GM12878 (cell line): ENCODE measurements at regions not wholly inside any gene's neighbourhood (a gene's known extent, or its start where the extent isn't known, plus 50 kb on each side); places are given as distances from the start of the nearest gene placed in this dataset.

Experiments used
- EGR1 ChIP-seq, 2 experiments: IDR thresholded peaks; 1 replicate in 1 of 2; 2 replicates in 1 of 2; pipeline ENCODE4 v1.6.1; 2011 to 2012; ENCODE audit warnings: low read depth in 2 of 2, low read length in 2 of 2, borderline replicate concordance in 1 of 2, mild to moderate bottlenecking in 1 of 2, moderate library complexity in 1 of 2
- EP300 ChIP-seq, 2 experiments: fragments of 150-350 bp in 1 of 2; IDR thresholded peaks; 2 replicates each; pipeline ENCODE4 v1.6.1; 2011 to 2012; ENCODE audit warnings: low read depth in 2 of 2, low read length in 2 of 2, borderline replicate concordance in 1 of 2, improper control_type of control experiment in 1 of 2, inconsistent platforms in 1 of 2; ENCODE audit not compliant: control insufficient read depth in 1 of 2
- KDM1A ChIP-seq: fragments of 200-600 bp; sonication (generic); IDR thresholded peaks from 2 replicates; pipeline ENCODE4 v1.6.1; 2016; ENCODE audit warnings: borderline replicate concordance
- MTA3 ChIP-seq: IDR thresholded peaks from 2 replicates; pipeline ENCODE4 v1.6.1; 2012; ENCODE audit warnings: low read length, inconsistent platforms, borderline replicate concordance
- SMC3 ChIP-seq: IDR thresholded peaks from 2 replicates; pipeline ENCODE4 v1.6.1; 2011; ENCODE audit warnings: low read length, improper control_type of control experiment, borderline replicate concordance
- TF ChIP-seq, protein P1 (sequence below): IDR thresholded peaks from 2 replicates; pipeline ENCODE4 v1.6.1; 2011; ENCODE audit warnings: low read depth, mild to moderate bottlenecking, low read length, moderate library complexity, borderline replicate concordance; ENCODE audit errors: extremely low read depth

DNA sequence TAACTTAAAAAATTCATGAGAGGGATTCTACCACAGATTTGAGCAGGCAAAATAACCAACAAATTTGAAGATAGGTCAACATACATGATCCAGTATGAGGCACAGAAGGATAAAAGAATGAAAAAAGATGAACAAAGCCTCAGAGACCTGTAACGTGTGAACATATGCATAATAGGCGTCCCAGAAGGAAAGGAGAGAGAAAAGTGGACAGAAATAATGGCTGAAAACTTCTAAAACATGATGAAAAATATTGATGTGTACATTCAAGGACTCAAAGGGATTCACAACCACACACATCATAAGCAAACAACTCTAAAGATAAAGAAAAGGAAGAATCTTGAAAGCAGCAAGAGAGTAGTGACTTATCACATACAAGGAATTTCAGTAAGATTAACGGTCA lies 100.1 kb upstream of the PARD3B start:
- no peak for TF ChIP-seq KDM1A
- no peak for TF ChIP-seq SMC3
- TF ChIP-seq, protein P1, sequence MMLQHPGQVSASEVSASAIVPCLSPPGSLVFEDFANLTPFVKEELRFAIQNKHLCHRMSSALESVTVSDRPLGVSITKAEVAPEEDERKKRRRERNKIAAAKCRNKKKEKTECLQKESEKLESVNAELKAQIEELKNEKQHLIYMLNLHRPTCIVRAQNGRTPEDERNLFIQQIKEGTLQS: no peak
- no peak for TF ChIP-seq EP300 (IDR thresholded peaks at IDR 0.05; ENCODE audit: borderline replicate concordance in 1 of 2, control insufficient read depth in 1 of 2, low read depth in 2 of 2, low read length in 2 of 2)
- no peak for TF ChIP-seq EGR1 (IDR thresholded peaks at IDR 0.05; ENCODE audit: borderline replicate concordance in 1 of 2, low read depth in 2 of 2, low read length in 2 of 2)
- TF ChIP-seq MTA3: no peak
